ENCODE measurements at regions not wholly inside any gene's neighbourhood (a gene's known extent, or its start where the extent isn't known, plus 50 kb on each side); places are given as distances from the start of the nearest gene placed in this dataset.

DNA sequence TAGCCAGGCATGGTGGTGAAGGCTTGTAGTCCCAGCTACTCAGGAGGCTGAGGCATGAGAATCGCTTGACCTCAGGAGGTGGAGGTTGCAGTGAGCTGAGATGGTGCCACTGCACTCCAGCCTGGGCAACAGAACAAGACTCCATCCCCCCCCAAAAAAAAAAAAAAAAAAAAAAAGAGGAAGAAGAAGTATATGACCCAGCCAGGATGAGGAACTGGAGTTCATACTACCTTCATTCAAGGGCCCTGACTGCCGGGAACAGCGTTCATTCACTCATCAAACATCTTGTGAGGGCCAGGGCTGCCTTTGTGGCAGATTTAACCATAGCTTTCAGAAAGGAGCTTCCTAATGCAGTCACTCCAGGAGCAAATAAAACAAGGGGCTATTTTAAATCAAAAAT is 127.6 kb downstream of the MRPS6 start:
- TF ChIP-seq CTCF (IDR thresholded peaks at IDR 0.05 in 4 of 5, conservative IDR thresholded peaks at IDR 0.05 in 1 of 5) (no peak), POLR2A (IDR thresholded peaks at IDR 0.05) (no peak)

All from gastrocnemius medialis (tissue), 4 donors.